Renal pelvis (tissue), 1 donor: ENCODE measurements at regions not wholly inside any gene's neighbourhood (a gene's known extent, or its start where the extent isn't known, plus 50 kb on each side); places are given as distances from the start of the nearest gene placed in this dataset.
A peak's percentile ranks its signal among the peaks of the same experiment; 100 is the strongest.

Experiments used
- DNase-seq: peaks from one replicate; pipeline ENCODE4 v3.0.0-alpha.2; 2013

GRCh38 chr1:58891347-58891746 is 107.5 kb upstream of the JUN start:
- no peak for DNase-seq

GRCh38 chr1:58893257-58893869 is 109.5 kb upstream of the JUN start:
- no peak for DNase-seq

DNA sequence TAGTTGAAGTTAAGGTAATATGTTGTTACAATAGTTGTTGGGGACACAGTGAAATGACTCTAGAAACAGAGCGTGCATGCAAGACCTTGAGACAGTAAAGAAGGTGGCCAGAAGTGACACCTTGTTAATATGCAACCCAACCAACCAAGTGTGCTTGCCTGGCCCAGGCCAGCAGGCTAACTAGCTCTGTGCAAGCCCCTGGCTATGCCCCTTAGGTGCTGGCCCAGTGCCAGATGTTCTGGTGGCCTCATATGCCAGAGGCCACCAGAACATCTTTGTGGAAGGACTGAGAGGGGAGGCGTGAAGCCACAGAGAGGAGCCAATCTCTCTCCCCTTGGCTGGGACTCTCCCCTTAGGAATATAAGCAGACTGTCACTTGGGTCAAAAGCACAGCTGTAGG is 111.2 kb upstream of the JUN start:
- DNase-seq = no peak

DNA sequence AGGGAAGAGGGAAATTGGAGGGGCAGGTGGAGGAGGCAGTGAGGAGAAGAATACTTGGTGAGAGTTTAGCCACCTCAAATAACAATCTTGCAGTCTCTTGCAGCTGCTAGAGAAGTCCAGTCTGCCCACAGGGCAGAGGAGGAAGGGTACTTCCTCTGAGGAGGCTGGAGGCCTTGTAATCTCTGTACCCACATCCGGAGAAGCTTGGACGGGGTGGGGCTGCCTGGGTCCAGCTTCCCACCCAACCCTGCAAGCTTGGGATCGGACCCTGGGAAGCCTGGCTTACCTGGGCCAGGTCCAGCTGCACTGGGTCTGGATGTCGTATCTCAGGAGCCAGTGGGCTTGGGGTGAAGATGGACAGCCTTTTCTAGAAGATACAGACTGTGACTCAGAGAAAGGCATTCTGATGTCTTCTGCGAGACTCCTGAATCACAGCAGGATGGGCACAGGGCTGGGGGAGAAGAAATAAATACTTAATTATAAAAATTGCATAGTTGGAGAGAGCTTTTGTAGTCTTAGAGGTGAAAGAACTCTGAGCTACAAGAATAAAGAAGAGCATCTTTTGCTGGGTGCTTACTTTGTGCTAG is 111.8 kb upstream of the JUN start:
- DNase-seq = no peak

DNA sequence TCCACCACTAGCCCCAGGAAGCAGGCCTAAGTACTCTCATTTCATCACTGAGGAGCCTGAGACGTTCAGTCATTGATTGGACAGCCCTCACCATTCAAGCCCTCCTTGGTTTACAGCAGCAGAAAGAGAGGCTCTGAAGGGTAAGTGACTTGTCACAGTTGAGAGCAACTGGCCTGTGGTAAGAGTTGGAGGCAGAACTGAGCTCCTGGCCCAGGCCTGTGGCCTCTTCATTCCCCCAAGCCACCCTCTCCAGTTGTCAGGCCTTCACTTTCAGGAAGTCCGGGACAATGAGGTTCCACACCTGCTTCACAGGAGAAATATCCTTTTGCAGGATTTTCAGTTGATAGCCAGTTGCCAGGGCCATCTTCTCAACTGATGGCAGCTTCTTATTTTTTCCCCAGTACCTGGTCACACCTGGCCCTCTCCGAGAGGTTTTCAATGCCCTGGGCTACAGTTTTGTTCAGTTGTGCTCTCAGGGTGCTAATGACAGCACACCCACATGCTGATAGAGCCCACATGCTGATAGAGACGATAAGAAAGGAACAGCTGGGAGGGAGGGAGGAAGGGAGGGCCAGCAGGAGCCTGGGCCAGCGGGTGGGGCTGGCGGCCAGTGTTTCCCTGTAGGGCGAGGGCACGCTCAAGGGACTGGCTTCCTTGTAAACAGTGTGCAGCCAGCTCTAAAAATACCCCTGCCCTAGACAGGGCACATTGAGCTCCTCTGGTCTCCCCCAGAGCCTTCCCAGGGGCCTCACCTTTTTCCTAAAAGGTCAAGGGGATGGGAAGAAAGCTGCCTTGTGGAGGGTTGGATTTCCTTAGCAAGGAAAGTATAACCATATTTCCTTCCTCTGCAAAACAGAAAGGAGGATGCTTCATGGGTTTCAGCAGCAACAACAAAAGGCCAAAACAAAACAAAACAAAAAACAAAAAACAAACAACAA is 112.7 kb upstream of the JUN start:
- DNase-seq = no peak

GRCh38 chr1:58898739-58899586 is 115.1 kb upstream of the JUN start:
- no peak for DNase-seq

DNA sequence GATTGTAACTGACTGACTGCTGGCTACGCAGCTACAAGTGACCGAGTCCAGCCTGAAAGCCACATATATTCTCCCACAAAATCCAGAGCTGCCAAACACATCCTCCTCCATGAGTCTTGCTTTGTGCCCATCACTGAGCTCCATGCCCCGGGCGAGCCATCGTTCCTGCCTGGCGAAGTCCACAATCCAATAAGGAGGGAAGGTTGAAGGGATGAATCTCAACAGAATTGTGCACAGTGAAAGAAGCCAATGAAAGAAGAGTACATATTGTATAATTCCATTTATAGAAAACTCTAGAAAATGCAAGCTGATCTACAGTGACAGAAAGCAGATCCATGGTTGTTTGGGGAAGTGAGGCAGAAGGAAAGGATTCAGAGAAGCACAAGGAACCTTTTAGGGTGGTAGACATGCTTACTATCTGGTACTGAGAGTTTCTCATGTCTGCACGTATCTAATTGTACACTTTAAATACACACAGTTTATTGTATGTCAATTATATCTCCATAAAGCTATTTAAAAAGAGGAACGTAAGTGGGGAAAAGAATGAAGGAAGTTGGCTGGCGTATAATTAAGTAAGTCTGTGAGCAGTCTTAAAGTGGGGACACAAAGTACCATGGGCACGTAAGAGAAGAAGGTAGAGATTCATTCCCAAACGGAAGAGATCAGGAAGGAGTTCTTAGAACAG is 115.9 kb upstream of the JUN start:
- no peak for DNase-seq

DNA sequence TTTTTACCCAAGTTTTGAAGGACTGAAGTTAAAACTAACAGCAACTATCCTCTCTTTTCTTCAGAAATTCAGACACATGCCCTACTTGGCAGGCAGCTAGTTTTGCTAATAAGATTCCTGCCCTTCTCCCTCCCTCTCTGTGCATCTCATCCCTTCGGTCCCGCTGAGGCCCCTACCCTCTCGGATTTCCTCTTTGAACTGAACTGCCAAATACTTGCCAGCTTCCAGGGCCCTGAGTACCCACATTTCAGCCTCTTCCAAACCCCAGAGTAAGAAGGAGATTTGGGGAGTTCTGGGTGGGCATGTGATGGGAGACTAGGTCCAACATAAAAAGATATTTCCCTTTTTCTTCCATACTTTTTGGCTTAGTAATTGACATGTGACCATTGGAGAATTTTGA is 116.5 kb upstream of the JUN start:
- no peak for DNase-seq

- no peak for DNase-seq
Measured at GRCh38 chr1:58901008-58901407, 117.2 kb upstream of the JUN start.

- no peak for DNase-seq
Measured at GRCh38 chr1:58902830-58903513, 119.1 kb upstream of the JUN start.

GRCh38 chr1:58903514-58904298 is 119.9 kb upstream of the JUN start:
- peak; percentile 79 for DNase-seq

- no peak for DNase-seq
Measured at GRCh38 chr1:58904299-58905125, 120.7 kb upstream of the JUN start.

GRCh38 chr1:58905126-58905490 is 121.3 kb upstream of the JUN start:
- no peak for DNase-seq

GRCh38 chr1:58905628-58906221 is 121.9 kb upstream of the JUN start:
- no peak for DNase-seq

DNA sequence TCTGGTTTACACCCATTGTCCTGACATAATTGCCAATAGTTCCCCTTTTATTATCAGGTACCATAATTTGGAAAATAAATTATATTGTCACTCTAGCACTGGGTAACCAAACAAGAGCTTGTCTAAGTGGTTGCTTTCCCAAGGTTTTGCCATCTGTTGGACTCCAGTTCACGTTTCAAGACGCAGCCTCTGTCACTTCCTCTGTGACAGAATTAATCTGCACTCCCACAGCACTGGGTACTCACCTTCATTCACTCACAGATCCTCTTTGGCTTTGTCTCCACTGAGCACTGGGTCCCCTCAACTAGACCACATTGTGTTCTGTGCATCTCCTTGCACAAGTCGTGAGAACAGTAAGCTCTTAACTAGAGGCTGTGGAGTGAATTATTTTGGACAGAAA is 123.6 kb upstream of the JUN start:
- DNase-seq = no peak

GRCh38 chr1:58908561-58909560 is 125.0 kb upstream of the JUN start:
- DNase-seq = no peak

DNA sequence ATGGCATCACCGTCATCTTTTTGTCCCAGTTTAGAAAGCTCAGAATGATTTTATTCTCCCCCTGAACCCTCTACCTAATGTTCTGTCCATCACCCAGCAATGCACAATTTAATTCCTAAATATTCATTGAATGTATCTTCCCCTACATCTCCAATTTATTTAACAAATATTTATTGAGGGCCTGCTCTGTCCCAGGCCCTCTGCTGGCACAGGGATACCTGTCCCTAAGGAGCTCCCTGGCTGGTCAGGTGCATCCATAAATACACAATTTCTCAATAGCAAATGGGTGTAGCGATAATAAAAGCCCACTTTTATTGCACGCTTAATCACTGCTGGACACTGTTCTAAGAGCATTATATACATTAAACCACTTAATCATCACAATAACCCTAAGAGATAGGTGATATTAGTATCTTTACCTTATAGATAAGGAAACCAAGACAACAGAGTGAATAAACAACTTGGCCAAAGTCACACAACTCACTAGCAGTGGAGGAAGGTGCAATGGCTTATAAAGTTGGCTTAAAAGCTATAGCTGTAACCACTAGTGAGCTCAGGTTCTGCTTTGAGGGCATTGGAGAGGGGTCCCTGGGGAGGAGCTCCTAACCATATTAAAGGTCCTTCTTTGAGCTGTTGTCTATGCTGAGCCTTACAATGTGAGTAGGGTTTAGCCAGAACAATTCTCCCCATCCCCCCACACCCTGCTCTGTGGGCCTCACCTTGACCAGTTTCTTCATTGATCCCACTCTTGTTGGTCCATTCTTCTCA is 126.3 kb upstream of the JUN start:
- DNase-seq = no peak
